HG02798 (cell line): ENCODE measurements at regions not wholly inside any gene's neighbourhood (a gene's known extent, or its start where the extent isn't known, plus 50 kb on each side); places are given as distances from the start of the nearest gene placed in this dataset.

Experiments
- ATAC-seq: cut with Tn5 transposase; IDR thresholded peaks from one replicate; pipeline ENCODE4 v1.9.1; 2021; ENCODE audit warnings: mild to moderate bottlenecking; ENCODE audit not compliant: unreplicated experiment, poor library complexity

GRCh38 chr5:60395712-60396329 lies 304.1 kb downstream of the DEPDC1B start:
- no peak for ATAC-seq

GRCh38 chr5:60387051-60387440 lies 312.9 kb downstream of the DEPDC1B start:
- no peak for ATAC-seq

- ATAC-seq: no peak
These were observed 313.4 kb downstream of the DEPDC1B start for GRCh38 chr5:60386436-60387050.

GRCh38 chr5:60382716-60383115 lies 317.2 kb downstream of the DEPDC1B start:
- no peak for ATAC-seq

- ATAC-seq: no peak
These were observed 320.1 kb downstream of the DEPDC1B start for GRCh38 chr5:60379907-60380306.

- ATAC-seq: no peak
These were observed 322.1 kb downstream of the DEPDC1B start for GRCh38 chr5:60377826-60378225.

- no peak for ATAC-seq
These were observed 323.1 kb downstream of the DEPDC1B start for GRCh38 chr5:60376860-60377259.

GRCh38 chr5:60374409-60374808 lies 325.6 kb downstream of the DEPDC1B start:
- no peak for ATAC-seq

GRCh38 chr5:60372786-60373185 lies 327.2 kb downstream of the DEPDC1B start:
- ATAC-seq: no peak

GRCh38 chr5:60371065-60371464 lies 328.9 kb downstream of the DEPDC1B start:
- ATAC-seq: no peak

GRCh38 chr5:60370508-60370907 lies 329.5 kb downstream of the DEPDC1B start:
- ATAC-seq: no peak

GRCh38 chr5:60369391-60369790 lies 330.6 kb downstream of the DEPDC1B start:
- no peak for ATAC-seq

- ATAC-seq: no peak
These were observed 331.9 kb downstream of the DEPDC1B start for GRCh38 chr5:60368100-60368499.

GRCh38 chr5:60366489-60366888 lies 333.5 kb downstream of the DEPDC1B start:
- no peak for ATAC-seq

GRCh38 chr5:60365001-60365400 lies 335.0 kb downstream of the DEPDC1B start:
- no peak for ATAC-seq

GRCh38 chr5:60362158-60362557 lies 337.8 kb downstream of the DEPDC1B start:
- ATAC-seq: no peak

- no peak for ATAC-seq
These were observed 339.6 kb downstream of the DEPDC1B start for GRCh38 chr5:60360355-60360754.

- no peak for ATAC-seq
These were observed 342.7 kb downstream of the DEPDC1B start for GRCh38 chr5:60357302-60357701.

GRCh38 chr5:60356745-60357144 lies 343.2 kb downstream of the DEPDC1B start:
- no peak for ATAC-seq

- ATAC-seq: no peak
These were observed 344.8 kb downstream of the DEPDC1B start for GRCh38 chr5:60355181-60355580.

GRCh38 chr5:60354311-60354710 lies 345.7 kb downstream of the DEPDC1B start:
- no peak for ATAC-seq

GRCh38 chr5:60352992-60353599 lies 346.9 kb downstream of the DEPDC1B start:
- no peak for ATAC-seq
